Activated effector memory CD4-positive, alpha-beta T cell treated with Interleukin-2 at 50 U/mL for 16 hours (primary cell): ENCODE measurements at regions not wholly inside any gene's neighbourhood (a gene's known extent, or its start where the extent isn't known, plus 50 kb on each side); places are given as distances from the start of the nearest gene placed in this dataset.

ENCODE experiments used
- DNase-seq: peaks from one replicate; pipeline ENCODE4 v3.0.0-alpha.2; 2020

DNA sequence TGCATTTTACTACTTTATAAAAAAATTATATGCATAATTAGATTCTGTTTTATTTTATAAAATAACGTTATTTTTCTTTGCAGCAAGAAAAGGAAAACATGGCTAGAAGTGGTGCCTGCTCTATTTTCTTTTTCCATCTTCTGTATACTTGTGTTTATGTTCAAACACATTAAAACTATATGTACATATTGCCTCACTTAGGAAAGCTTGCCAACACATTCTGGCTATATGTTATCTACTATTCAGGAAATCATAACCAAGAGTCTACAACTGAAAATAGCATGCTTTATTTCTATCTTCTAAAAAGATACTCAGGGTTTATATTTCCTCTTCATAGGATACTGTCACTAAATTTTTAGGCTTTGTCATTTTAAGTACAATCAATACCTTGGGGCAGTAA lies 90.2 kb upstream of the KCNMB2 start:
- no peak for DNase-seq

DNA sequence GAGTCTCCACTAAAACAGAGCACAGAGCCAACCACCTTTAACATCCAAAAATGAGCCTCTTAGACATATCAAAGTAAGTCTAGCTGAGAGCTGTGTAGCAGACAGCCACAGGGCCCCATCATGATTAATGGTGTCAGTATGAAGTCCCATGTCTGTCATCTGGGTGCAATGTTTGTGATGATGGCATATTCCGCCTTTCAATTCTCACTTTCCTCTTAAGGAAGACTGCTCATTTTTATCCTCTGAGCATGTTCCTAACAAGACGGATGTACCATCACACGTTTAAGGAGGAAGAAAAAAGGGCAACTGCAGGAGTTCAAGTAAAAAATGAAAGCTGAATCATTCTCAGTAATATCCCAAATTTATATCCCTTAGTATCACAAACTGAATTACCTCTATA lies 85.8 kb upstream of the KCNMB2 start:
- no peak for DNase-seq

DNA sequence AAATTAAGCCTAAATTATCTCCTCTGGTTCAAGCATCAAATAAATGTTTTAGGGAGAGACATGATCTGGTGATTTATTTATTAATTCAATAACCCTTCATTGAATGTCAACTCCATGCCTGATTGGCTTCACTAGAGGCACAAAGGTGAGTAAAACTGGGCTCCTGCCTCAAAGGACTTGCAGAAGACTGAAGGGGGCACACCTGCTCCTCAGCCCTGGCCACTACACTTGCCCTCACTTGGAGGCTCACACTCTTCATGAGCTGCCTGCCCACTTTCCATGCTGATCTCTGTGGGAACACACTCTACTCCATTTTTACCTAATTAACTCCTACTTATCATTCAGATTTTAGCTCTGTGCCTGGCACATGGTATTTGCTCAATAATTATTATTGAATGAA lies 84.4 kb upstream of the KCNMB2 start:
- no peak for DNase-seq

DNA sequence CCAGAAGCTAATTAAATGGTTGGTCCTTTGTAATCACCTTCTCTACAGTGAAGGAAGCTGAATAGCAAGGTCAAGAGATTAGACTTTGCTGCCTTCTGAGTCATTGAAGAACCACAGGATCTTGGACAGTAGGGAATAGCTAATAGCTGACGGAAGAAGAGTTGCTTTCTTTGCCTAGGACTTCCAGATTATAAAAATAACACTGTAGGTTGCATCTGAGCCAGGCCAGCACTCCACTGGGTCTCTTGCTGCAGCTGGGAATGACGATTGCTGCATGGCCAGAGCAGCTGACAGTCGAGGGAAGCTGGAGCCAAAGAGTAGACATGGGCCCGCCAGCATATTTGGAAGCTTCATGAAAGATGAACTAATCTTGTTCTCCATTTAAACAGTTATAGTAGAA lies 81.5 kb upstream of the KCNMB2 start:
- no peak for DNase-seq

DNA sequence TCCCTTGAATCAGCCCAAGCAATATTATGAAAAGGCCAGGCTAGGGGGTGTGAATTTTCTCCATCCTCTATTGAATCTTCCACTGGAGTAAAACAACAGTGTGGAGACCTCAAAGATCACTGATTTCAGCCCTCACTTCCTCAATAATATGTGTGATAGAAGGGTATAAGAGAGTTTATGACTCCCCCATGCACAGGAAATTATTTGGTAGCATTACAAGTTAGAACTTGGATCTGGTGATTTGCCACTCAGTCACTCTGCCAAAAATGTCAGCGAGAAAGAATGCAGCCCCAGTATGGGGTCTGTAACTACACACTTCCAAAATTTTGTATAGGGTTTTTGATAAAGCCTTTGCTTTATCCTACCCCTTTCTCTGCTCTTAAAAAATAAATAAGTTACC lies 81.0 kb upstream of the KCNMB2 start:
- no peak for DNase-seq

DNA sequence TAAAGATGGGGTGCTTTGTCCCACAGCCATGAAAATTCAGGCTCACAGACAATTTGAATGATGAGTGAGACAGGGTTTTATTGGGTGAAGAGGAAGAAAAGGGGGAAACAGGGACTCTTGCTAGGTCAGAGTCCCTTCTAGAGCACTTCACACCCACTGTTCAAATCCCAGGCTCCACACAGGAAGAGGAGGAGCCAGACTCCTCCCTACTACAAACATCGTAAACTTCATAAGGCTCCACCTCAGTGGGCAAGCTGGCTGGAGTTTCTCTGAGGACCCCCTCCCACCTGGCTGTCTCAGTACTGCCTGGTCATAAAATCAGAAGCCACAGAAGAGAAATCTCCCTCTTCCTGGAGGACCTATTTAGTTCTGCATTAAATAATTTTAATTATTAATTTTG lies 80.3 kb upstream of the KCNMB2 start:
- no peak for DNase-seq

DNA sequence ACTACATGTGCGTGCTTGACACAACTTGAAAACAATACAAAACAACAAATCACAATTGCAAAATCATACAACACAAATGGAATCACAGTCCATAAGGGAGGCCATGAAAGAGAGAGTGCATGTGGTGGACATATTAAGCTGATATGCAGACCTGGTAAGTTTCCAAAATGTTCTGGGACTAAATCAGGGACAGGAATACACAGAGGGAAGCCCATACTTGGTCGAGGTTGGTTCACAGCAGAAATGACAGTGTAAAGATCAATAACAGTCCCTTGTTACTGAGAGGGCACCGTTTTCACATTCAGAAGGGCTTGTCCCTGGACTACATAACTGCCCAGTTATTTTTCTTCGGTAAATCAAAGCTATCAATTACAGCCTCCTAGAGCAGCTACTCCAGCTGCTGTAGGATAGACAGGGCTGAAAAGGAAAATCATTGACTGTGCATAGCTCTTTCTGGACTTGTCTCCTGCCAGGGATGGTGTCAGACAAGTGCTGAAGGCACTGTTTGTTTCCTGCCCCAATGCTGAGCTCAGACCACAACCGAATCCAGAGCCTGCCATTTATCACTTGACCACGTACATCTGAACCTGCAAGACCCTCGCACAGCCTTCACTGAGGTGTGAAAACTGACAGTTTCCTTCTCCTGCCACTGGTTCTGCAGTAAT lies 79.5 kb upstream of the KCNMB2 start:
- DNase-seq: no peak

DNA sequence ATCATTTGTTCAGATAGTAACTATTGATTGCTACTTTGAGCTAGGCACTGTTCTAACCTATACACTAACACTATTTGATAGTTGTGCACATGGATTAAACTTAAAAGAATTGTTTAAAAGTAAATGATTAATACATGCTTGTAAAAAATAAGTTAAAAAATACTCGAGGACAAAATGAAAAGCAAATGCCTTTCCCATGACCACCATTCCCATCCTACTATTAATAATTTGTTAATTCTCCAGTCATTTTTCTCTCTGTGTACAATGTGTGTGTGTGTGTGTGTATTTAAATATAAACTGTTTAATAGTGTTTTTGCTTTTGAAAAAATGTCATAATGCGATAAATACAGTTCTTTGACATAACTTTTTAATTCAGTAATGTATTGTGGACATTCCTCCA lies 78.7 kb upstream of the KCNMB2 start:
- DNase-seq: no peak

DNA sequence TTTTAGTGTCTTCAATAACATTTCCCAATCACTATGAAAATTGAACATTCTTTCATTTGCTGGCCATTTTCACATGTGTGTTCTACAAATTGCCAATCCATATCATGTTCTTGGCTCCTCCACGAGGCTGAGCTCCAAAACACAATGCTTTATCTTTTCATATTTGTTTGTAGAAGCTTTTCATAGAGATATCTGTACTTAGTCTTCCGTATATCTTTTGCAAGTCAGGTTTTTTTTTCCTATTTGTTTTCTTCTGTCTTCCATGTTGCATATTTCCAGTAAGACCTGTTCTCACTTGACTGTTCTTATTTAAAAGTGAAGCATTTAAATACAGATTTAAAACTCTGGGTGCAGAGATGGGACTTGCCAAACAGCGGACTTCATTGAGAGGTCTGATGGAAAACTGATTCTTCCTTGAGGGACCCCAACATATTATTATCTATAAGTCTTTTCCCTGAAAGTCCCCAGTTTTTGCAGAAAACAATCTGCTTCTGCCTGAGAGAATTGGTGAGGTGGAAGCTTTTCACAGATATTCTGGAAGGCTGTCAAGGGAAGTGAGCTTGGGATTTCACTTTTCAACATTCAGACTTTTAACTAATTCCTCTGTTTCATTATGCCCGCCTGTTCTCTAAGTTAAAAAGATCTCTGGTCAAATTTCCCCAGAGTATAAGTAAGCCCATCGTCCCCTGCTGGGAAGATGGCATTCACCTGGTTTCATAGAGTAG lies 77.8 kb upstream of the KCNMB2 start:
- DNase-seq: no peak

DNA sequence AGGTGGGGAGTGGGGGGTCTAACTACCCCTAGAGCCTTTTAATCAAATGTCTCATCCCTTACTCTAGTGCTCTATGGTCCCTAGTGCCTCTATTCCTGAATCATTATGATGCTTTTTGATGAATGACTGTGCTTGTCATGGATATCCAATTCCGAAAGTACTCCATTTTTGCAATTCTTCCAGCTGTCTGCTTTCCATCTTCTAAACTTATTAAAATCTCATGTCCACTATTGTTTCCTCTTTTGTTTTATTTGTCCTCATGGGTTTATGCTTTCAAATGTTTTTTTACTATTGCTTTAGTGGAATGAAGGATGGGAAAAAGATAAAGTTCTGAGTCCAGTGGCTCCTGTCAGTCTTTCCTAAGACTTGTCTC lies 77.2 kb upstream of the KCNMB2 start:
- no peak for DNase-seq

DNA sequence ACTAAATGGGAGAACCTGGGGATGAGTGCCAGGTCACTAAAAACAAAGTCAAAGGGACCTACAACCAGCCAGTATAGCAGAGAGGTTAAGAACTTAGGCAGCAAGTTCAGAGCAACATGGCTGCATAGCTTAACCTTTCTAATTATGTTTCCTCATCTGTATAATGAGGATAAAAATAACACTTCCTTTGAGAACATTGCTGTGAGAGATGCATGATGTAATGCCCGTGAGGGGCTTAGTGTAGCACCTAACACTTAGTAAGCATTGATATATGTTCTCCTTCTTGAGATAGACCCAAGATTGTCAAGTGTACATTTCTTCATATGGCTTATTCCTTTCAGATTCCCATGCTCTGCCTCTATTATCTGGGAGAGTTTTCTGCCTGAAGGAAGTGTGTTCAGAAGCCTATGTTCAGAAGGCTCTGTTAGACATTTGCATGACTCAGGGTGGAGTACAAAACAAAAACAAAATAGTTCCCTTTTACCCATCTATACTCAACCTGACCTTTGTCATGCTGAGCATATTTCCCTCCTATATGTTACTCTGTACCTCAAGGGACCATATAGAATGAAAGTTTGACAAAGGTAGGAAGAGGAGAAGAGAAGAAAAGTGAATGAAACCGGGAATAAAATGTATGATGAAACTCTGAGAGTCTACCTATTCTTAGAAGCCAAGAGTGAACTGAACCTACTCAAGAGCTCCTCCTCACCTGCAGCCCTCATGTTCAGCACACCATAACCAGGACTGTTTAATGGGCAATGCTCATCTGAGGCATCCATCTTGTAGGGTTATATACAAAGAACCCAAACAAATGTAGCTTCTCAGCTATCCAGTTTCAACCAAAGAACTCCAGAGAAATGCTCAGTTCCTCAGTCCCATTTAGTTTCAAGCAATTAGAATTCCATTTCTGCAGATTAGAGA lies 70.7 kb upstream of the KCNMB2 start:
- DNase-seq: no peak

DNA sequence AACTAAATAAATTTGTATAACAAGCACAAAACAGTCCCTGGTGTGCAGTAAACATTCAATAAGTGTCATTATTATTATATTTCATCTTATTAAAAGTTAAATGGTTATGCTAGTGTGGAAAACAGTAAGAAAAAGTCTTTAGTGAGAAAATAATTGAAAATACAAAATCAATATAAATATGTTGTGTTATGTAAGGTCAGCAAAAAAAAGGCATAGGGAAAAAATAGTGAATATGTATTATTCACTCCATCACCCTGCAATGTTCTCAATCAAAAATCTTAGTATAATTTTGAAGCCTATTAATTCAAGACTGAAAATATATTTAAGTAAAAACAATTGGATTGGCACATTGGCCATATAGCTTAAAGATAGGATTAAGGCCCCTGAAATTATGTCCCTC lies 63.3 kb upstream of the KCNMB2 start:
- no peak for DNase-seq

DNA sequence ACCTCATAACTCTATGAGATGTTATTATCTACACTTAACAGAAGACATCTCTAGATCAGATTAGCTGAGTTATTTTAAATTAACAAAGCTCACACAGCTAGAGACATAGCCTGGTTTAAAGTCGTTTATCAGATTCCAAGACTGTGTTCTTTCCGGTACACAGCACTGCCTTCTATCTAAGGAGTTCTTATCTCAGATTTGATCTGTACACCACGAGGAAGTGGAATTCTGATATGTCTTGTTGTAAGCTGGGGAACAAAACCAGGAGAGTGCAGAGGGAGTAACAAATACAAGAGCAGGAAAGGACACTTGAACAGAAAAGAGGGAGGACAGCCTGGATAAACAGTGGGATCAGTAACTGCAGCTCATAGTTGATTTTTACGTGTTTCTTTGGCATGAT lies 61.7 kb upstream of the KCNMB2 start:
- no peak for DNase-seq

DNA sequence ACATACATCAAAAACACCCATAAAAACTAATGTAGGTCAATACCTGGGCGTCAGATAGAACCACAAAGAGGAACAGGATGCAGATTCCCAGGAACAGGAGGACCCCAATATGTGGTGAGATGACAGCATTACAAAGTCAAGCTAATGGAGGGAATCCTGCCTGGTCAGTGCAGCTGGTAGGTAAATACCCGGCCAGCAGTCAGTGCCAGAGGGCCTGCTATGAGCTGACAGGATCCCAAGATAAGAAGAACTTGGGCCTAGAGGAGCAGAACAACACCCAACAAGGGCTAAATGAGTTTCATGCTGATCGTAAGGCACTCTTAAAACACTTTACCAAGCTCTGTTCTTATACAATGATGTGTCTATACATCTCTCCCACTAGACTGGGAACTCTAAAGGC lies 61.2 kb upstream of the KCNMB2 start:
- DNase-seq: no peak

DNA sequence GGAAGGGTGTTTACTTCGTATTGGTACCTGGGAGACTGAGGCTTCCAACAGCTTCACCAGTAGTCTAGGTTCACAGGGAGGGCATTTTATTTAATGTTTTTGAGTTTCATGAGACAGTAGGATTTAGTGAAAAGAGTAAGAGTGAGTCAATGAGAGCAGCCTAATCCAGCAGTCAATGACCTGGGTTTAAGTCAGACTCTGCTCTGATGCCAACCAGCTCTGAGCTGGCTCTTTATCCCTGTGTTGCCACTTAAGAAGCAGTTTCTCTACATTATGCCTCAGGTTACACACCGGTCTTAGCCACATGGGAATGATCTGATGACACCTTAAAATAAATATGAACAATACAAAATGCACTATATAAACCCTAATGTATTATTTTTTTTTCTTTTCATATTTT lies 59.4 kb upstream of the KCNMB2 start:
- DNase-seq: no peak

DNA sequence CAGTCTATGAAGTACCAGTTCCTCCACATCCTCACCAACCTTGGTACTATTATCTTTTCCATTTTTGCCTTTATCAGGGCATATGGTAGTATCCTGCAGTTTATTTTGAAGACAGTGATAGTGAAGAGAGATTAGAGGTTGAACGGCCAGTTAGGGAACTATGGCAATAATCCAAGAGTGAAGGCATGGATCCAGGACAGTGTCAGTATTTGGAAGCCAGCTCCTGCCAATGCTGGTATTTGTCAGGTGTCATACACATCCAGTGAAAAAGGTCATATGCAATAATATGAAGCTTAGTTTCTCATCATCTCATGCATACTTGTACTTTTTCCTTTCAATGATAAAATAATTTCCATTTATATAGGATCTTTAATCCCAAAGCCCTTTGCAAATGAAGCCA lies 56.8 kb upstream of the KCNMB2 start:
- no peak for DNase-seq

DNA sequence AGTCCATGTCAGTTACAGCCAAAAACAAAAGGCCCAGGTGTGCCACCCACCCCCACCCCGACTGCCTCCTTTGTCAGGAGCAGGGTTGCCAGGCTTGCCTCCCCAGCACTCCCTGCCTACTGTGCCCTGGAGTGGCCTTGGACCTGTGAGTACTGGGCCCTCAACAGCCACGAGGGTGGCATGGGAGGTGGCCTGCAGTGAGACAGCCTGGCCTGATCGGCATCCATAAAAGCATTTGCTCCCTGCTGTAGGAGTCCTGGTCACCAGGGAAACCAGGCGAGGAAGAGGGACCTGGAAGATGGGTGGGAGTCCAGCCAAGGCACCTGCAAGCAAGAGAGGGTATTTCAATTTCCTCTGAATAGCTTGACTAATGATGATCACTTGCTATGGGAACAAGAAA lies 56.4 kb upstream of the KCNMB2 start:
- no peak for DNase-seq

DNA sequence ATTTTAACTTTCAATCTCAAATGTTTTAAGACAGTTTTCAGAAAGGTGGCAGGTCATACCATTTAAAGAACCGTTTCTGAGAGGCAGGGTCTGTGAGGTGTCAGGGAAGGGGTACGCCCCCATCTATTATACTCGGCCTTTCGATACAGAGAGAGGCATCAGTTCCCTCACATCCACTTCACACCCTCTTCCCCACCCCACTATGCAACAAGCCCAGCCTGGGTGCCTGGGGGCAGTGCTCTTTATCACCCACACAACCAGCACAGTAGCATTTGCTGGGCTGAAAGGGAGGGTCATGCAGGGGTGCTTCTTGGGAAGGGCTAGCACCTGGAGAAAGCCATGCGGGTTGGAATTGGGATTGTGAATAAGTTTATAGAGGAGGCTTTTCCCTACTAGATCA lies 56.0 kb upstream of the KCNMB2 start:
- DNase-seq: no peak

DNA sequence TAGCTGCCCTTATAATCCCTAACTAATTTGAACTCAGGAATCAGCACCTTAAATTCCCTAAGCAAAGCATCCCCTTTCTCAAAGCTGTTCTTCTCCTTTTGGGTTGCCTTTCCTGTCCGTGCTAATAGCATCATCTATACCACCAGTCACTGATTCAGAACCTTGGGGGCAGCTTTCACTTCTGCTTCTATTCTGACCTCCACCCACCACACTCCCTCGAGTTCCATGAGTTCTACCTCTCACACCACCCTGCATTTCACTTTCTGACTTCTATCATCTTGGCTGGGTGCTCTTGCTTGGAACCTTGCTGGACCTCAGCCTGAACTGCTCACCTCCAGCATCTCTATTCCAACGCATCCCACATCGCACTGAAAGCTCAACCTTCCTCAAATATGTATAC lies 55.4 kb upstream of the KCNMB2 start:
- no peak for DNase-seq

DNA sequence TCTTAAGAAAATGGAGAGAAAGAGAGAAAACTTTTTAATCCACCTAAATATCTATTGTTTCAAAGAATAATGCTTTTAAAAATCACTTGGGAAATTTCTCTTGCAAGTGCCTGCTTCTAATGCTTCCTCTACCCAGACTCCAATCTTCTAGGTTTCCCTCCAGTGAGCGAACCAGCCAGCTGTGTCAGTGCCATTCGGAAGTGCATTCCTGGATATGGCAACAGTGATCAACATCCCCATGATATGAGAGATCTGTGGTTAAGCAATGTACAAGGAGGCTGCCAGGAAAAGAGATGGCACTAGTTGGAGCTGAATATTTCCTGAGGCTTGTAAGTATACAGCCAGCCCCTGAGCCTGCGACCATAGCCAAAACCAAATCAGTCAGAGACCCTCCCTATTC lies 53.3 kb upstream of the KCNMB2 start:
- DNase-seq: no peak

DNA sequence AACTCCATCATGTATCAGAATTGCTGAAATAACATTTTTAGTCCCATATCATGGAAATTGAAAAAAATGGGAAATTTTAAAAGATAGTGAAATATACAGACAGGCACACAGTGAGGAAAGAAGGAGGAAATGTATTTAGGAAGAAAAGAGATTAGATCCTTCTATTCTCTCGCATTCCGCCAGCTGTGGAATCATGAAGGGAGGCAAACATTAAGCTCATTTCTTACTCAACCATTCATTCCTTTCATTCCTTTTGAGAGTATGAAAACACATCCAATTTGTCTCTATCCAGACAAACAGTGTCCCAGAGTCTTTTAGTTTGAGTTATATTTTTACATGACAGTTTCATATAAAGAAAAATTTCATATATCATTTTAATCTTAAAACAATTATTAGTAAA lies 52.5 kb upstream of the KCNMB2 start:
- no peak for DNase-seq

DNA sequence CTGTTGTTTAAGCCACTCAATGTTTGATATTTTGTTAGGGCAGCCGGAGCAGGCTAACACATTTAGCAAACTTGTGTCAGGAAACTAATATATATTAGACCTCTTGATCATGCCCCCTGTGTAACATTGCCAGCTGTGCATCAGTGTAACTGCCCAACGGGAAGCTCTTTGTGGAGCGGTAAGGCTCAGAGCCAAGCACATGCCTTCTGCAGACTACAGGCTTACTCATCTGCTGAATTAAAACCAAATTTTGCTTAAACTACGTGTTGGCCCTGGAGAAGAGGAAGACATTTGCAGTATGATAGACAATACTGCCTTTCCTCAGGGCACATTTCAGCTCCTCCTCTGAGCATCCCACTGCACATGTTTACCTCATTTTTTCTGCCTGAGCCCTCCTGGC lies 50.5 kb upstream of the KCNMB2 start:
- DNase-seq: no peak
